SK-N-SH (cell line): ENCODE measurements at regions not wholly inside any gene's neighbourhood (a gene's known extent, or its start where the extent isn't known, plus 50 kb on each side); places are given as distances from the start of the nearest gene placed in this dataset.
"Not testable (repeated sequence)": the region's sequence is repeated elsewhere in the genome, so short reads cannot be mapped to it uniquely, and the experiment has no call there.

Experiments
- CTCF ChIP-seq: fragments of 200-600 bp; sonication (generic); IDR thresholded peaks from 2 replicates; pipeline ENCODE4 v1.6.1; 2017; ENCODE audit warnings: antibody characterized with exemption, mild to moderate bottlenecking, moderate library complexity
- EP300 ChIP-seq, 2 experiments: IDR thresholded peaks; 2 replicates each; pipeline versions ENCODE4 v1.4.0 to v1.6.1; 2012; ENCODE audit warnings: borderline replicate concordance in 1 of 2, low read depth in 1 of 2, low read length in 1 of 2
- JUND ChIP-seq: IDR thresholded peaks from 2 replicates; pipeline ENCODE4 v1.4.0; 2012
- MXI1 ChIP-seq: IDR thresholded peaks from 2 replicates; pipeline ENCODE4 v1.6.1; 2012; ENCODE audit warnings: mild to moderate bottlenecking, low read depth, low read length, improper control_type of control experiment
- POLR2AphosphoS5 ChIP-seq: IDR thresholded peaks from 2 replicates; pipeline ENCODE4 v1.6.1; 2012; ENCODE audit warnings: low read depth, low read length
- REST ChIP-seq: IDR thresholded peaks from 2 replicates; pipeline ENCODE4 v1.6.1; 2012; ENCODE audit warnings: mild to moderate bottlenecking, low read depth, low read length, moderate library complexity
- RFX5 ChIP-seq: IDR thresholded peaks from 2 replicates; pipeline ENCODE4 v1.6.1; 2012; ENCODE audit warnings: mild to moderate bottlenecking, improper control_type of control experiment, low read length
- YY1 ChIP-seq: IDR thresholded peaks from 2 replicates; pipeline ENCODE4 v1.4.0; 2012; ENCODE audit warnings: low read depth, mild to moderate bottlenecking
- TF ChIP-seq, protein P1 (sequence below): IDR thresholded peaks from 2 replicates; pipeline ENCODE4 v1.4.0; 2012; ENCODE audit warnings: low read depth, borderline replicate concordance

DNA sequence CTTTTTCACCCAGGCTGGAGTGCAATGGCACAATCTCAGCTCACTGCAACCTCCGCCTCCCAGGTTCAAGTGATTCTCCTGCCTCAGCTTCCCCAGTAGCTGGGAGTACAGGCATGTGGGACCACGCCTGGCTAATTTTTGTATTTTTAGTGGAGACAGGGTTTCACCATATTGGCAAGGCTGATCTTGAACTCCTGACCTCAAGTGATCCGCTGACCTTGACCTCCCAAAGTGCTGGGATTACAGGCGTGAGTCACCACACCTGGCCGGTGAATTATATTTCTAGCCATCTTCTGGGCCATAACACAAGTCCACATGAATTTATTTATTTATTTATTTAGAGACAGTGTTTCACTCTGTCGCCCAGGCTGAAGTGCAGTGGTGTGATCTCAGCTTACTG is 105.0 kb upstream of the XPO1 start:
- not testable (repeated sequence) for TF ChIP-seq CTCF; POLR2AphosphoS5; RFX5; MXI1; JUND; YY1; EP300 (IDR thresholded peaks at IDR 0.05; ENCODE audit: borderline replicate concordance in 1 of 2, low read depth in 1 of 2, low read length in 1 of 2); REST
- TF ChIP-seq, protein P1, sequence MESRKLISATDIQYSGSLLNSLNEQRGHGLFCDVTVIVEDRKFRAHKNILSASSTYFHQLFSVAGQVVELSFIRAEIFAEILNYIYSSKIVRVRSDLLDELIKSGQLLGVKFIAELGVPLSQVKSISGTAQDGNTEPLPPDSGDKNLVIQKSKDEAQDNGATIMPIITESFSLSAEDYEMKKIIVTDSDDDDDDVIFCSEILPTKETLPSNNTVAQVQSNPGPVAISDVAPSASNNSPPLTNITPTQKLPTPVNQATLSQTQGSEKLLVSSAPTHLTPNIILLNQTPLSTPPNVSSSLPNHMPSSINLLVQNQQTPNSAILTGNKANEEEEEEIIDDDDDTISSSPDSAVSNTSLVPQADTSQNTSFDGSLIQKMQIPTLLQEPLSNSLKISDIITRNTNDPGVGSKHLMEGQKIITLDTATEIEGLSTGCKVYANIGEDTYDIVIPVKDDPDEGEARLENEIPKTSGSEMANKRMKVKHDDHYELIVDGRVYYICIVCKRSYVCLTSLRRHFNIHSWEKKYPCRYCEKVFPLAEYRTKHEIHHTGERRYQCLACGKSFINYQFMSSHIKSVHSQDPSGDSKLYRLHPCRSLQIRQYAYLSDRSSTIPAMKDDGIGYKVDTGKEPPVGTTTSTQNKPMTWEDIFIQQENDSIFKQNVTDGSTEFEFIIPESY = not testable (repeated sequence)
